ENCODE measurements at regions not wholly inside any gene's neighbourhood (a gene's known extent, or its start where the extent isn't known, plus 50 kb on each side); places are given as distances from the start of the nearest gene placed in this dataset.

DNA sequence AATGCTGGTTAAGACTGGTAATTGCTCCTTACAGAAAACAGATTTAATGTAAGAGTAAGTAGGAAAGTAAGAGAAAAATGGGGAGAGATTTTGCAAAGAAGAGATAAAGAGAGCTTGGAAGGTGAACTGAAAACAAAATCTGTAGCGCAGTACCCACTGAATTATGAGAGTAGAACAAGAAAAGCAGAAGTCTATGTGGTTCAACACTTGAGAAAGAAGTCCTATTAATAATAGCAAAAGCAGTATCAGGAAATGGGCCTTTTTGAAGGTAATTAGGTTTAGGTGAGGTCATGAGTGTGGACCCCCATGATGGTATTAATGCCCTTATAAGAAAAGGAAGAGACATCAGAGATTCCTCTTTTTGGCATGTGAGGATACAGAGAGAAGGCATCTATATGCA is 460.6 kb downstream of the CETN3 start:
- no peak for TF ChIP-seq CTCF (IDR thresholded peaks at IDR 0.05; ENCODE audit: insufficient read depth, low read depth, low read length)
- no peak for TF ChIP-seq EZH2 (IDR thresholded peaks at IDR 0.05; ENCODE audit: insufficient read depth, low read length)
